Astrocyte (in vitro differentiated cells and primary cell): ENCODE measurements at regions not wholly inside any gene's neighbourhood (a gene's known extent, or its start where the extent isn't known, plus 50 kb on each side); places are given as distances from the start of the nearest gene placed in this dataset.

Experiments used
- CTCF ChIP-seq: IDR thresholded peaks from 2 replicates; pipeline ENCODE4 v1.5.1; 2011; ENCODE audit warnings: low read depth, mild to moderate bottlenecking, inconsistent platforms, low read length, moderate library complexity; ENCODE audit not compliant: insufficient read depth
- EZH2 ChIP-seq: IDR thresholded peaks from 2 replicates; pipeline ENCODE4 v1.6.1; 2012; ENCODE audit warnings: mild to moderate bottlenecking, low read length, inconsistent platforms; ENCODE audit not compliant: insufficient read depth

GRCh38 chr3:8201886-8202285, 299.7 kb upstream of the LMCD1 start:
- no peak for TF ChIP-seq CTCF
- TF ChIP-seq EZH2: no peak
